ENCODE measurements at regions not wholly inside any gene's neighbourhood (a gene's known extent, or its start where the extent isn't known, plus 50 kb on each side); places are given as distances from the start of the nearest gene placed in this dataset.

GRCh38 chr18:38932752-38933151 is 1367.2 kb upstream of the CELF4 start:
- intact Hi-C loops (cut with DNase I): no loop called here
- no peaks in the 10 kb centered on the region for H3K27me3 ChIP-seq
- WGBS, 2 donors: 87 to 91% methylated on average over 3 of the region's 3 CpGs
- H3K4me1 ChIP-seq: no peaks in the 10 kb centered on the region
- no peak overlapping the region for H3K27ac ChIP-seq
- no peak for DNase-seq
- H3K4me3 ChIP-seq: no peak overlapping the region
- no peaks in the 10 kb centered on the region for H3K9me3 ChIP-seq
- H3K36me3 ChIP-seq: no peaks in the 10 kb centered on the region
- TF ChIP-seq POLR2A (IDR thresholded peaks at IDR 0.05) (no peak), EP300 (IDR thresholded peaks at IDR 0.05) (no peak), POLR2AphosphoS5 (IDR thresholded peaks at IDR 0.05) (no peak)
- TF ChIP-seq, protein P1, sequence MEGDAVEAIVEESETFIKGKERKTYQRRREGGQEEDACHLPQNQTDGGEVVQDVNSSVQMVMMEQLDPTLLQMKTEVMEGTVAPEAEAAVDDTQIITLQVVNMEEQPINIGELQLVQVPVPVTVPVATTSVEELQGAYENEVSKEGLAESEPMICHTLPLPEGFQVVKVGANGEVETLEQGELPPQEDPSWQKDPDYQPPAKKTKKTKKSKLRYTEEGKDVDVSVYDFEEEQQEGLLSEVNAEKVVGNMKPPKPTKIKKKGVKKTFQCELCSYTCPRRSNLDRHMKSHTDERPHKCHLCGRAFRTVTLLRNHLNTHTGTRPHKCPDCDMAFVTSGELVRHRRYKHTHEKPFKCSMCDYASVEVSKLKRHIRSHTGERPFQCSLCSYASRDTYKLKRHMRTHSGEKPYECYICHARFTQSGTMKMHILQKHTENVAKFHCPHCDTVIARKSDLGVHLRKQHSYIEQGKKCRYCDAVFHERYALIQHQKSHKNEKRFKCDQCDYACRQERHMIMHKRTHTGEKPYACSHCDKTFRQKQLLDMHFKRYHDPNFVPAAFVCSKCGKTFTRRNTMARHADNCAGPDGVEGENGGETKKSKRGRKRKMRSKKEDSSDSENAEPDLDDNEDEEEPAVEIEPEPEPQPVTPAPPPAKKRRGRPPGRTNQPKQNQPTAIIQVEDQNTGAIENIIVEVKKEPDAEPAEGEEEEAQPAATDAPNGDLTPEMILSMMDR (IDR thresholded peaks at IDR 0.05): no peak

DNA sequence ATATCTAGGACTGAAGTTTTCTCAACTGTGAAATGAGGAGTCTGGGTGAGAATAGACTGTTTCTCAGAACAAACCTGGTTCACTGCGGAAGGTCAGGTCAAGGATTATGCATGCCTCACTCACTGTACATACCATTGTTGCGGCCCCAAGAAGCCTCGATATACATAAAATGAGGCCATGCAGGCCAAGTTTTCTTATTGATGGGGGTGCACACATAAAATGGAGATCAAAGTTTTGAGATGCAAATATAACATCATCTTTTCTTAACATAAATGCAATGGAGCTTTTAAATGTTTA is 1366.1 kb upstream of the CELF4 start:
- intact Hi-C loops (cut with DNase I): no loop called here
- 96 to 97% methylated on average over 3 of the region's 3 CpGs for WGBS, 2 donors
- TF ChIP-seq POLR2A (IDR thresholded peaks at IDR 0.05): no peak
- TF ChIP-seq, protein P1 (IDR thresholded peaks at IDR 0.05): no peak
- TF ChIP-seq POLR2AphosphoS5 (IDR thresholded peaks at IDR 0.05): no peak
- no peak for TF ChIP-seq EP300 (IDR thresholded peaks at IDR 0.05)
- Histone ChIP-seq H3K36me3 (no peaks in the 10 kb centered on the region), H3K27me3 (no peaks in the 10 kb centered on the region), H3K4me3 (no peak overlapping the region), H3K9me3 (no peaks in the 10 kb centered on the region), H3K27ac (no peak overlapping the region), H3K4me1 (no peaks in the 10 kb centered on the region)
- no peak for DNase-seq

DNA sequence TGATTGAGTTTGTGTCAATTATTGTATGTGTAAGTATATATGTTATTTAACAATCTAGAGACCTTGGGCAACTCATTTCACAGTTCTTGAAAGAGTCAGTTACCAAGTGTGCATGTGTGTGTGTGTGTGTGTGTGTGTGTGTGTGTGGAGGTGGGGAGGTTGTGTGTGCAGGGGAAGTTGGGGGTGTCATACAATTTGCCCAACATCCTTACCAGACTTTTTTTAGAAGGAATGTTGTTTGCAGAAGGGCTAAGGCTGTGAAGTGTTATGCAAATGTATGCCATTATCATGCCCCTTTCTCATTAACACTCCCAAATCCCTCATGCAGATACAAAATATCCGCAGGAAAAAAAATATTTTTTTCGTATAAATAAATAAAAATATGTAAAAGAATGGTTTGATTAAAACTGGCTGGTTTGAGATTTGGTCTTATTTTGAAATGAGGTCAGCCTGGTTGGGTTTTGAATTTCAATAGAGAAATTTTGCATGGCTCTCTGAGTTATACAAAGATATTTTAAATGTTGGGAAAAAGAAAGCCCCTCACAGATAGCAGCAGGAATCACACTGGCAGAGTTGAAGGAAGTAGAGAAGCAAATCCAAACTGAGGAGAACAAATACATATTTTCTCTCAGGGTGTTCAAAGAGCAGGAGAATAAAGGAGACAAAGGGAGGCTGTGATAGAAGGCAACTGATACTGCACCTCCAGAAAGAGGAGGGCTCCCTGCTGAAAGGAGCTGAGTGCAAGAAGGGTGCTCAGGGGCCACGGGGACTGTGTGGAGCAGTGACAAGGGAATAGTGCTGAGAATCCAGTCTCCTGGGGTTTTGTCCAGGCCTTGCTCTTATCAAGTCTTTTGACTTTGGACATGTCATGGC is 1365.5 kb upstream of the CELF4 start:
- H3K4me1 ChIP-seq: no peaks in the 10 kb centered on the region
- TF ChIP-seq, protein P1 (IDR thresholded peaks at IDR 0.05): no peak
- TF ChIP-seq EP300 (IDR thresholded peaks at IDR 0.05) (no peak), POLR2AphosphoS5 (IDR thresholded peaks at IDR 0.05) (no peak), POLR2A (IDR thresholded peaks at IDR 0.05) (no peak)
- H3K36me3 ChIP-seq: no peaks in the 10 kb centered on the region
- H3K9me3 ChIP-seq: no peaks in the 10 kb centered on the region
- WGBS, 2 donors: 29 to 46% methylated on average over 3 of the region's 3 CpGs
- H3K27me3 ChIP-seq: no peaks in the 10 kb centered on the region
- H3K27ac ChIP-seq: no peak overlapping the region
- no peak for DNase-seq
- intact Hi-C loops (cut with DNase I): no loop called here
- H3K4me3 ChIP-seq: no peak overlapping the region

DNA sequence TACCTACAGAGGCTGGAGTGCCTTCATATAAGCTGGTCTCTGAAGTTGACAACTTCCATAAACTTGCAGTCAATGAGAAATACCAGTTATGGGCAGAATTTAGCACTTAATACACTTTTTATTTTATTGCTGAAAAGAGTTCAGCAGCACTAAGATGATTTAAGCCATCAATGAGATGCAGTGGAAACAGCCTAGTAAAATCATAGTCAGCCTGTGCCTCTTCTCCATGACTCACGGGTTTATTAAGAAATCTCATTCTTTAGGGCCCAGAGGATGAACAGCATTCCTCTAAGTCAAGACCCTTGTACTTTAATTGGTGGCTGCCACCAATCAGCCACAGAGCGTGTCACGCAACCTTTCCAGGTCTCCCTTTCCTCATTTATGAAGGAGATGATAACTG is 1357.9 kb upstream of the CELF4 start:
- H3K4me1 ChIP-seq: no peaks in the 10 kb centered on the region
- no peak for TF ChIP-seq EP300 (IDR thresholded peaks at IDR 0.05)
- TF ChIP-seq, protein P1 (IDR thresholded peaks at IDR 0.05): no peak
- no peak for TF ChIP-seq POLR2AphosphoS5 (IDR thresholded peaks at IDR 0.05)
- TF ChIP-seq POLR2A (IDR thresholded peaks at IDR 0.05): no peak
- no peaks in the 10 kb centered on the region for H3K9me3 ChIP-seq
- WGBS, 2 donors: 89 to 93% methylated on average over 3 of the region's 3 CpGs
- no peak overlapping the region for H3K4me3 ChIP-seq
- no peaks in the 10 kb centered on the region for H3K27me3 ChIP-seq
- DNase-seq: no peak
- intact Hi-C loops (cut with DNase I): no loop called here
- H3K36me3 ChIP-seq: no peaks in the 10 kb centered on the region
- no peak overlapping the region for H3K27ac ChIP-seq

DNA sequence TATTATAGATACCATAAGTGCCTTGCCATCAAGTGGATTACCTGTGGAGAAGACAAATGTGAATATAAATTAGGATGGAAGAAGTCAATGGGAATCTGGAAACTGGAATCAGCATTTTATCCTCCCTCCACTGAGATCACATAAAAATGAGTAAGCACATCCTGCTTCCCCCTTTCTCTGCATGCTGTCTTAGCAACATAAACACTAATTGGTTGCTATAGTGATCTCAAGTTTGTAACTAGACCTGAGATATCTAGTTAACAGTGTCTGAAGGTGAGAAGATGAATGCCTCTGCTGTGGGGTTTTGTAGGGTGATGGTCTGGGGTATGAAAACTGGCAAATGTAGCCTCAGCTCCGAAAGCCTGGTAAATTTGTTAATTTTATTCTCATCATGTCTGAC is 1357.5 kb upstream of the CELF4 start:
- whole genome bisulfite sequencing, 2 donors: 73 to 91% methylated on average over 1 of the region's 1 CpG
- no peaks in the 10 kb centered on the region for H3K27me3 ChIP-seq
- H3K27ac ChIP-seq: no peak overlapping the region
- intact Hi-C loops (cut with DNase I): no loop called here
- no peaks in the 10 kb centered on the region for H3K4me1 ChIP-seq
- no peaks in the 10 kb centered on the region for H3K36me3 ChIP-seq
- H3K4me3 ChIP-seq: no peak overlapping the region
- TF ChIP-seq POLR2A (IDR thresholded peaks at IDR 0.05) (no peak), EP300 (IDR thresholded peaks at IDR 0.05) (no peak), POLR2AphosphoS5 (IDR thresholded peaks at IDR 0.05) (no peak)
- TF ChIP-seq, protein P1 (IDR thresholded peaks at IDR 0.05): no peak
- no peaks in the 10 kb centered on the region for H3K9me3 ChIP-seq
- DNase-seq: no peak

Data from sigmoid colon (tissue), 6 donors.